ENCODE measurements at regions not wholly inside any gene's neighbourhood (a gene's known extent, or its start where the extent isn't known, plus 50 kb on each side); places are given as distances from the start of the nearest gene placed in this dataset.

DNA sequence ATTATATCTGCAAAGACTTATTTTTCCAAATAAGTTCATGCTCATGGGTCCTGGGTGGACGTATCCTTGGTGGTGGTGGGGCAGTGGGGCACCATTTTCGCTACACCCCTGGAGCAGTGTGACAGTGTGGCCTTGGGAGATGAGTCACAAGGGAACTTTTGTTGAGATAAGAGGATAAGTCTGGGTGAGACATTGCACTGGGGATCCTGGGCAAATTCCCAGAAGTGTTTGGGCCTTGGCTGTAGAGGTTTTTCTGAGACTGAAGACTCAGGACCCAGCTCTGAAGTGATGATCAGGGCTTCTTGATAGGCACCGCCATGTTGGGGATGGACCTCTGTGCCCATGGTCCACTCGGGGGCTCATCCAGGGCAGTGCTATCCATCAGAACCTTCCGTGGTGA, 149.4 kb downstream of the MACROH2A1 start:
- DNase-seq (ENCODE audit: low read depth in 4 of 4, low spot score in 1 of 4), result no peak

DNA sequence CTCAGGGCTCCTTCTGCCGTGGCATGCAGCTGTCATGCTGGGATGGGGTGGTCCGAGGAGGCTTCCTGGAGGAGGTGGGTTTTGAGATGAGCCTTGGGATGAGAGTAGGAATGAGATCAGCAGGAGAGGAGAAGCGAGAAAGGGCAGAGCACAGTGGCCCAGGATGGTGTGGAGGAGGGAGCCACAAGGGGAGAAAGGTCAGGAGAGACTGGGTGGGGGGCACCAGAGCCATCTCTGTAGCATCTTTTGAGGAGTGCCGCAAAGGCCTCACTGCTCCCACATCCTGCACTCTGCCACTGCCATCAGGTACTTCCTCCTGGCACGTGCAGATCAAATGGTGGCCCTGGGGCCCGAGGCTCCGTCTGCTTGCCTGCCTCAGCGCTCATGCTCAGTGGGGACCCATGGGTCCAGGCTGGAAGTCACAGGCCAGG, 150.2 kb downstream of the MACROH2A1 start:
- DNase-seq (ENCODE audit: low read depth in 4 of 4, low spot score in 1 of 4), result no peak

DNA sequence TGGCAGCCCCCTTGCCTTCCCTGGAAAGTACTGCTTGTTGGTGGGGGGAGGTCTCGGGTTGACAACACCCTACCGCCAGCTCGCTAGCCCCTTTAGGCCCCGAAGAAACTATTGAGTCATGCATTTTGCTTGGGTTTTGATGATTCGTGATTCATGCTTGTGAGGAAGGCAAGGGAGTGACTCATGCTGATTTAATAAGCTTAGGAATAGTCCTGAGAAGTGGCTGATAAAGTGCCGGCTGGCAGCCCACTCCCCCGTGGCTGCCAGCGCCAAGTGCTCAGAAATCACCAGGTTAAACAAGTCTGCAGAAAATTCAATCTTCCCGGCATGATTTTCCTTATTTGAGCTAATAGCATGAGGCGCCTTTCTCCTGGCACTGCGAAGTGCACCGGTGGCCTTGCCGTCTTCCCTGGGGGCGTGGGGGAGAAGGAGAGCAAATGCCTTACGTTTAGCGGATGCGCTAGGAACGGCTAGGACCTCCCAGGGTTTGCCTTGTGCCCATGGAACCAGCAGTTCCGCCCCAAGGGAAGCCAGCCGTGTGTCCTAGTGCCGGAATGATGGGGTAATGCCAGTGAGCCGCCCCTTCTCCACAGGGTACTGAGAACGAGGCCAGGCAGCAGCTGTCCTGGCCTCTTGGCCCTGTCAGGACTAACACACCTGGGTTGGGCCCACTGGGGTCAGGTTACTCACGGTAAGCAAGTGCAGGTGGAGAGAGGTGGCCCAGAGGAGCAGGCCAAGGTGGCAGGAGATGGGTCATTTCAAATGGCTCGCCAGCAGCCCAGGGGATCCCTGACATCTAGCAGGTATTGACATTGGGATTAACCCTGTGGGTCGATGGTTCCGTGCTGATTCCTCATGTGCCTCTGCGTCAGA, 151.9 kb downstream of the MACROH2A1 start:
- peak in 2 of 4 experiments; percentile 5 to 10 for DNase-seq (ENCODE audit: low read depth in 4 of 4, low spot score in 1 of 4)

DNA sequence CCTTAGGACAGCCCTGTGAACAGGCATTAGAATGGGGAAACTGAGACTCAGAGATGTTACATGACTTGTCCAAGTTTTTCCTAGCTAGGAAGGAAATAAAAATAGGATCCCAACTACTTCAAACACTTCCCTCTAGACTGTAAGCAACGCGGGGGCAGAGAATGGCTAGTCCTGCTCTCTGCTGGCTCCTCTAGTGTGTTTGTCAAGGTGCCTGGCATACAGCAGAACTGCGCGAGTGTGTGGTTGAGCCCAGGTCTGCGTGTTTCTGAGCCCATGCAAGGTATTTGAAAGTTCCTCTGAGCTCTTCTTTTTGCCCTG, 152.5 kb downstream of the MACROH2A1 start:
- no peak for DNase-seq (ENCODE audit: low read depth in 4 of 4, low spot score in 1 of 4)

DNA sequence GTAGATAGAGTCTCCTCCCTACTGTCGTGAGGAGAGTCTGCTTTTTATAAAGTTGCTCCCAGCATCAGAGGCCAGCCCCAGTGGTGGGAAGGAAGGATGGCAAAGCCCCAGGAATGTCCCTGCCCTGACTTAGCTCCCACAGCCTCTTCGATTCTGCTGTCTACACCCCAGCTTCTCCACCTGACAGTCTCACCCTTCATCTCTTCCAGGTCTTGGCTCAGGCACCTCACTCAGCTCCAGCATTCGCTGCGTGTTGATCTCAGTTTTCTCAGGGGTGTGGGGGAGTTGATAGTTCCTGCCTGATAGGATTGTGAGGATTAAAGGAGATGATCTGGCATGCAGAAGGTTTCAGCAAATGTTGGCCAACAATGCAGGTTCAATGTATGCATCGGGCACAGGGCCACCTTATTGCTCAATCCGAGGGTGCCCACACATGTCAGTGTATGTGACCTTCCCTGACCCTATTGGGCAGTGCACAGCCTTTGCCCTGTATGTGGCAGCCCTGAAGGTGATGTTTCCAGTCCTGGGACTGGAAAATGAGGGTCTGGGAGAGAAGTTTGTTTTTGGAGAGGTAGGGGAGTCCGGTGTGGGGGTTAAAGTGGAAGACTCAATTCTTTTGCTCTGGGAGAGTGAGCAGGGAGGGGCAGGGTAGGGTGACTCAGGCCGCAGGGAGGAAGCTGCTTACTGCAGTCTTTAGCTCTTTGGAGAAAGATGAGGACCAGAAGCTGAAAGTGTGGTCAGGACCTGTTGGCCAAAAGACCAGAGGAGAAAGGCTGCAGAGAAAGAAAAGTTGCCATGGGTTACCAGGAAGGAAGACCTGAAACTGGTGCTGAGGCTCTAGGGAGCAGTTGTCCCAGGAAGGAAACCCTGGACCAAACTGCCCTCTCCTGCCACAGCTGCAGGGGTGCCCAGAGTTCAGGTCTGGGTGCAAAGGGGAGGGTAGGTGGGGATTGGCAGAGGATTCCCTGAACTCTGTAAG, 153.2 kb downstream of the MACROH2A1 start:
- no peak for DNase-seq (ENCODE audit: low read depth in 4 of 4, low spot score in 1 of 4)

DNA sequence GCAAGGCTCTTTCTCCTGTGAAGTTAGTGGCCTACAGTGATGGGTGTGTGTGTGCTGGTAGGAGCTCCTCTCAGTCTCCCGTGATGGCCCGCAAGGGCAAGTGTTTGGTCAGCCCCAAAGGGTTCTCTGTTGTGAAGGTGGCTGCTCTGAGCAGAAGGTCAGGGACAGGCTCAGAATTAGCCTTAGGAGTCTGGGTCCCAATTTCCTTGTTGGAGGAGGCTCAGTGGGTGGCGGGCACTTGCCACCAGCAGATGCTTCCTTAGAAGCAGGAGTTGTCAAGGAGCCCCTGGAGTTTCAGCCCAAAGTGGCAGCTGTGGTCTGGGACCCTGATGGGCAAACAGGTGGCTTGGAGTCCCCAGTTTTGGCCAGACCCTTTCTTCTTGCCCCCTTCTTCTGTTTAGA, 154.4 kb downstream of the MACROH2A1 start:
- DNase-seq (ENCODE audit: low read depth in 4 of 4, low spot score in 1 of 4), result no peak

DNA sequence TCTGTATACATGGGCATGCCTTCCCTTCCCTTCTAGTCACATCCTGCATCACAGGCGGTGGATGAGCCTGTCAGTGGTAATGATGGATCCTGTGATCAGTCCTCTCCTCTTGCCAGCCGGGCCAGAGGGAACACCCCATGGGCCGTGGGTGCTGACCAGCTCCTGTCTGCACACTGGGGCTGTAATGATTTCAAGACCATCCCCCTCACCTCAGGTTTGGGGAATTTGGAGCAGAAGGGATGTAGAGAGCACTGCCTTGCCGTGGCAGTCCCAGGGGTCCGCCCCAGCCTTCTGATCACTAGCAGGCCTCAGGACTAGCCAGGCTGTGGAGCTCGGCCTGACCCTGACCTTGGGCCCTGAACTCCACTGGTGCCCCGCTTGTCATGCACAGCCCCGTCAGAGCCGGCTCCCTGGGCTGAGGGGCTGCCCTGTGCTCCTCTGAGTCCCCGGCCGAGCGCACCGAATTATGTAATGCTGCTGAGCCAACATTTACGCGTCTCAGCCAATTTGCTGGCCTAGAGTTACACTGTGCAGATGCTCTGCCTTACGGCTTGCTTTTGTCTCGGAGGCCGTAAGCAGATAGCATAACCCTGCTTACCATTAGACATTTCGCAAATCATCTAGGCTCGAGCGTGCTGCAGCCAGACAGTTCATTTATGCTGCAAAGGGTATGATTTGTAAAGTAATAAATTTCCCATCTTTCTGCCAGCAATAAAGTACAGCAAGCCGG, 155.3 kb downstream of the MACROH2A1 start:
- no peak for DNase-seq (ENCODE audit: low read depth in 4 of 4, low spot score in 1 of 4)

DNA sequence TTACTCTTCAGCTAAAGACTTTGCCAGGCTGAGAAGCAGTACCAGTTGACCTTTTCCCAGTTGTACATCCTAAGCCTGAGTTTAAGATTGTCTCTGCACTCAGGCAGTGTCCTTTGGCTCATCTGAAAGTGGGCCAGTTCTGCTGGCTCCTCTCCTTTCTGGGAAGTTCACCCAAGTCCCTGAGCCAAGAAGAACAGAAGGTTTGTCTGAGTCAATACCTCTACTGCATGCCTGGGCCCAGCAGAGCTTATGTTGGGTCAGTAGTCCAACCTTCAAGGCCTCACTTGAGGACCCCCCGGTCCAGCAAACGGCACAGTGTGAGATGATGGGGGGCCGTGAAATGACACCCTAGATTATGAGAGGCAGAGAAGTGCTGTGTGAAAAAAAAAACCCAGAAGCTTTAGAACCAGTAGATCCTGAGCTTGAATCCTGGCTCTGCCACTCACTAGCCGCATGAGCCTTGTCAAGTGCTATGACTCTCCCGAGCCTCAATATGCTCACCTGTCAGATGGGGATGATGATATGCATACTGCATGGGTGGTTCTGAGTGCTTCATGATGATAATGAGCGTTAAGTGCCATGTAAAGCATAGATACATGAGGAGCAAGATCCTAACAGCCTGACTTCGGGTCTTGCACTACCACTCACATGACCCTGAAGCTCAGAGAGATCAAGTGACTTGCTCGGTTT, 156.0 kb downstream of the MACROH2A1 start:
- DNase-seq (ENCODE audit: low read depth in 4 of 4, low spot score in 1 of 4), result no peak

DNA sequence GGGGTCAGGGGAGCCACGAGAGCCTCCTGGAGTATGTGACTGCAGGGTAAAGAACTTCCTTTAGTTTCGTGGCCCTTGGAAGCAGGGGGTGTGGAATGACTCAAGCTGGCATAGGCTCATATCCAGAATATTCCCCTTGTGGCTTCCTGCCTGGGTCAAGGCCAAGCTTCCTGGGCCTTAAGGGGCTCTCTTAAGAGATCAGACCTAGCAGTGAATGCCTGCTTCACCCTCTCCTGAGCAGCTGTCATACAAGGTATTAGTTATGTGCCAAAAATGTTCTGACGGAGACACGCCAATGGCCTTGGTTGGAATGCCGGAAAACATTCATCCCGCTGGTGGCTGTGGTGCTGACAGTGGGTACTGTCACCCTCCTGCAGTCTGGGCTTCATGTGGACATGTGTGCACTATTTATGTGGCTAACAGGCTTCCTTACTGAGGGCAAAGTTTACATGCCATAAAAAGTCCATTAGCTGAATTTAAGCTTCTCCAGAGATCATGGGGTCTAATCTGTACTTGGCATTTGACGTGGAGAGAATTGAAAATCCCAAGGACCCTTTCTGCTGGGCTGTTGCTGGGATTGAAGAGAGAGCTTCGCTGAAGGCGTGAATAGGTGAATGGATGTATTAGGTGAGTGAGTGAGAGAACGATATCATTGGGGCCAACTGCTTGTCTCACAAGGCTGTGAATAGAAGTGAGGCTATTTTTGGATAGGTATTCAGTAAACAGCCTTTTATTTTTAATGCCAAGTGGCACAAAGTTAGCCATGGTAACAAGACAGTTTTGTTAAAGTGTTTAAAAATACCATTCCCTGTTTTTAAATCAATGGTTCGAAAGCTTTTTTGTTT, 156.8 kb downstream of the MACROH2A1 start:
- DNase-seq (ENCODE audit: low read depth in 4 of 4, low spot score in 1 of 4), result no peak

DNA sequence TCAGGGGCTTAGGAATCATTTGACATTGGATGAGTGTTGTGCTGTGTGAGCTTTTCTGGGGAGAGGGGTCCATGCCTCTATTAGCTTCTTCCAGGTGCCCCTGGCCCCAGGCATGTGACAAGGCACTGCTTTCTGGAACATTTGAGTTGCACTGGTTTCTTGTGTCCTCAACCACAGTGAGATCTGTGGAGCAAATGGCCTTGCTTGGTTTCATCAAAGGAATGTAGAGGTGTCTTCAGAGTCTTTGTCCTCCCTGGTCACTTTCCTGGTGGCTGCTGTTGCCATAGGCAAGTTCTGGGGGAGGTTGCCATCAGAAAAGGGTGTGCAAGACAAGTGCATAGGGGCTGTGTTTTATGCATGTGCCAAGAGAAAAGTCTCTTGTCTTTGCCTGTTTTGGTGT, 157.5 kb downstream of the MACROH2A1 start:
- no peak for DNase-seq (ENCODE audit: low read depth in 4 of 4, low spot score in 1 of 4)

DNA sequence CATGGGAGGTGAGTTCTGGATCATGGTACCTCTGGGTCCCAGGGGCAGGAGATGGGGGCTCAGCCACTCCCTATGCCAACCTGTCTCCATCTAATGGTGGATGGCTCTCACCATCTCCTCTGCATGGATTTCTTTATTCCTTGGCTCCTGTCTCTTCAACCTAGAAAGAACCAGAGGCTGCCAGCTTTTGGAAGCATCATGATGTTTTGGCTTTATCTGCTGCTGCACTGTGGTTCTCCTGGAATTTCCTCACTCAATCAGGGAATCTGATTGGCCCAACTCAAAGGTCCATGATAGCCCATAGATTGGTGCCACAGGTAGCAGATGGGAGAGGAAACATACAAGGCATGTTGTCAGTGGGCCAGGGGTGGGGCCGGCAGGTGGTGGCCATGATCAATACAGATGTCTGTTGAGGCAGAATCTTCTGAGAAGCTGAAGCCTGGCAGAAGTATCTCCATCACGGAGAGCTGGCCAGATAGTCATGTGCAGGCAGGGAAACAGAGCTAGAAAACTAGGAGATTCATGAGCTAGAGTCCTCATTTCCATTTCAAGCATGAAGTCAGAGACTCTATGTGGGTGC, 158.2 kb downstream of the MACROH2A1 start:
- DNase-seq (ENCODE audit: low read depth in 4 of 4, low spot score in 1 of 4), result no peak

DNA sequence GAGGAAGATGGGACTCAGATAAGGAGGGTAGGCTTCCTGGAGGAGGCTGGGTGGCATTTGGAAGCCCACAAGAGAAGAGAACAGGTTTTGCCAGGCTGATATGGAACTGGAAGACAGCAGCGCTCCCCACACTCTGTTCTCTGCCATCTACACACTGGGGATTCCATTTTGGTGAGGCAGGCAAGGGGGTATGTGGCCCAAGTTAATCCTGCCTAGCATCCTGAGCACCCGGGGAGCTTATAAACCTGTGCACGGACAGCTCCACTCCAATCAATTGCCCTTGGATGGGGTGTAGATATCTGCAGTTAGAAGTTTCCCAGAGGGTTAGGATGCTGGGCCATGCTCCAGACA, 158.8 kb downstream of the MACROH2A1 start:
- no peak for DNase-seq (ENCODE audit: low read depth in 4 of 4, low spot score in 1 of 4)

DNA sequence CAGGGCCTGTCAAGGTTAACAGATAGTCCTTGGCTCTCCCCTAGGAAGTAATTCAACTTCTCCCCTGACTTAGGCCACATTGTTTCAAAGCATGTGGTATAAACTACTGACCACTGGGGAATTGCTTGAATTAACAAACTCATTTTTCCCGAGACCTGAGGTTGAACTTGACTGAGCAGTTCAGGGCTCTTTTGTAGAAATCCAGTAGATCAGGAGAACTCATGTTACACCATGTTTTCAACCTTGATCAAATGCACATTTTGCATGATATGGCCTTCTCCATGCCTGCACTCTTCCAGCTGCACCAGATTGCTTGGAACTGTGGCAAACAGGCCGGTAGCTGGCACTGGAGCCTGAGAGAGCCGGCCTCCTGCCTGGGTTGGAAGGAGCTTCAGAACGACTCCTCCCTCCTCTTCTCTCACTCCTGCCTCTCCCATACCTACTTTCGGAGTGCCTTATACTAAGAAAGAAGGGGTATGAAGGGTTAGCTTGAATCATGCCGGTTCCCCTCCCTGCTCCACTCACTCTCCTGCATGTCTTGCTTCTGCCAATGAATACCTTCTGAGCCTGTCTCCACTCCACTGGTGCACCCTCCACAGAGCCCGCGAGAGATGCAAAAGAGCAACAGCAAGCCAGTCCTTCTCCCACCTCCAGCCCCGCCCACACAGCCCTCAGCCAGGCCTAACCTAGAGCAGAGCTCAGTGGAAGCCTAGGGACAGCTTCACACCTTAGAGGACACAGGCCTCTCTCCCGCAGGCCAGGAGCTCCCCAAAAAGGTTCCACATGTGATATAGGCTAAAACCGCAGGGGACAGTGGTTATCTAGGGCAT, 159.4 kb downstream of the MACROH2A1 start:
- no peak for DNase-seq (ENCODE audit: low read depth in 4 of 4, low spot score in 1 of 4)

DNA sequence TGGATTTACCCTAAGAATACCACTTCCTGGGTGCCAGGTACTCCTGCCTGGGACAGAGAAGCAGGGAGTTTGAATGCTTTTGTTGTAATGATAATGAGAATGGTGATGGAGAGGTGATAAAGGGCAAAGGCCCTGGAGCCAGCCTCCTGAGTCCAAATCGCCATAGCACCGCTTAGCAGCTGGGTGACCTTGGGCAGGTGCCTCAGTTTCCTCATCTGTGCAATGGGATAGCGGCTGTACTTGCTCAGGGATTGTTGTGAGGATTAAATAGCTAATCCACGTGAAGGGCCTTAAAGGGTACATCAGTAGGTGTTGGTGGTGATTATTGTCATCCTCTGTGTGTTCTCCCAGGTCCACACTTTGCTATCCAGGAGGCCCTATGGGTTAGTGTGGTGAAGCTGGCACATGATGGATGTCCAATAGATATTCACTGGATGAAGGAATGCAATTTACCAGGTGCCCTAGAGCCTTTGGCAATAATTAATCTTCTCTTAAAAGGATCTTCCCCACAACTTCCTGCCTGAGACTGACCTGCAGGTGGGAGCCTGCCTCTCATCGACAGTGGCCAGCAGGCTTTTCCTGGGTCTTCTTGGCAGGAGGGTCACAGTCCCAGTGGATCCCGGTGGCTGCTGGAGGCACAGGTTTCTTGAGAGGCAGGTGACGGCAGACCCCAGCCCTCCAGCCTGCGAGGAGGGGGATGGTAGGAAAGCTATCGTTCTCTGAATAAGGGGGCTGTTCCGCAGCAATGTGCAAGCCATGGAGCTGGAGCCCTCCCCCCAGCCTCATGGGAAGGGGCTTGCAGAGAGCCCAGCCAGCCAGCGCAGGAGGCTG, 160.2 kb downstream of the MACROH2A1 start:
- no peak for DNase-seq (ENCODE audit: low read depth in 4 of 4, low spot score in 1 of 4)

DNA sequence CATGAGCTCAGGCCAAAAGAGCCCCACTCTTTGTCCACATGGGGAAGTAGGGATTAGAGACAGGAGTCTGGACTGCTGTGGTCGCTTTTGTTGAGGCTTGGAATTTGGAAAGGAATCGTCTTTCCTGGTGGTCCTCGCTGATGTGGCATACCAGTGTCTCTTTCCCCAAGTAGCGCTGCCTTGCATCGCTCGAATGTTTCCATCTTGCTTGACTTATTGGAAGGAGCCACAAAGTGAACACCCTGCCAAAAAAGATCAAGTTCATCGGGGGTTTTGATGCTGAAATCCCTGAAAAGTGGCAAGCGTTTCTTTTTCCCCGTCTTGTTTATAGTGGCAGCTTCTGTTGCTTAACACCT, 161.3 kb downstream of the MACROH2A1 start:
- DNase-seq (ENCODE audit: low read depth in 4 of 4, low spot score in 1 of 4), result no peak

DNA sequence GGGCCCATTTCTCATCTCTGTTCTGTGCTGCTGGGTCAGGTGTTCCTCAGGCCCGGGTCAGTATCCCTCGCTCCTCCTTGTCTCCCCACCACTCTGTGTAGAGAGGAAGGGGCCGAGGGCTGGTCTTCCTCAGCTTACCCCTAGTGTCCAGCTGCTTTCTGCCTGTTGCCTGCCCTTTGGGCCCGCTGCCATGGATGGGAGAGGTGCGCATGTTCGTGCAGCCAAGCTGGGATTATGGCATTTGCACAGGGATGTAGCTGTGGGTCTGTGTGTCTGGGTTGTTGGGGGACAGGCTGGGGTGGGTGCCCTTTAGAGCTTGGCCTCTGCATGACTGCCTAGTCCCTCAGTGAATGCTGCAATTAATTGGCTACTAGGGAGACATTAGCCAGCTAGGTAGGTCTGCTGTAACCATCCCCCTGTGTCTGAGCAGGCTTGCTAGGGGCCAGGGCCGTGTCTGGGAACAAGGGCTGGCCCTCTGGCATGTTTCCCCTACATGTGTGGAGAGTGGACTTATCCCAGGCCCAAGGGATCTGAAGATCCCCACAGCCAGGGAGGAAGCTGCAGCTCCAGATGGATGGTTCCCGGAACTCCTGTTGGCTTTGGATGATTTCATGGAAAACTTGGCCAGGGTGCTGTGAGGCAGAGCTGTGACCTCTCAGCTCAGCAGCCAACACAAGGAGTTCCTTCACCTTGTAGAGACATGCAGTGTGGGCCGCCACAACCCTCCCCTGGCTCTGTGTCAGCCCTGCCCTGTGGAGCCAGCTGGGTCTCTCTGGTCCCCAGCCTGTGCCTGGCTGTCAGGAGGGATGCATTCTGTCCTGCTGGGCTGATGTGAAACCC, 161.9 kb downstream of the MACROH2A1 start:
- no peak for DNase-seq (ENCODE audit: low read depth in 4 of 4, low spot score in 1 of 4)

DNA sequence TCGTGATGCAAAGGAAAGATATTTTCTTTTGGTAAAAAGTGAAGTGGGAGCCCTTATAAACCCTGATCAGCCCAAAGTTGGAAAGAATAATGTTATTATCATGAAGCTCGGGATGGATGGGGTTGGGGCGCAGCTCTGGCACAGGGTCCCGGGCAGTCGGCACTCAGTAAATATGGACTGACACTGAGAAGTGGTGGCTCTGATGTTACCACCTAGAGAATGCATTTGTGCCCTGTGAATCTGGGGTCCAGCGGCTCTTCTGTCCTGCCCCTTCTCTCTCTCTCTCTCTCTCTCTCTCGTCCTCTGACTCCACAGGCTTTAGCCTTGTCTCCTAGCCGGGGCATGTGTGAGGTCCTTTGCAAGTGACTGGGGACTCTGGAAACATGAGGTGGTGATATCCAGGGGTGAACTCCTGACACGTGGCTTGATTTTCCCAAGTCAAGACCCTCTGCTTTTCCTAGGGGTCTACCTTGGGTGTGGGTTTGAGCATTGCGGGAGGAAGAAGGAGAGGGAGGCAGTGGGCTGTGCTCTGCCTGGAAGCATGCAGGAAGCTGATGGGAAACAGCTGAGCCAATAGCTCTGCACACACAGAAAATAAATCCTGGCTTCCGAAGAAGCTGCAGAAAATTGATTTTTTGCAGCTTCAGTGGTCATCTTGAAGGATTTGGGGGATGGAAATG, 162.7 kb downstream of the MACROH2A1 start:
- DNase-seq (ENCODE audit: low read depth in 4 of 4, low spot score in 1 of 4), result no peak
